ENCODE measurements at regions not wholly inside any gene's neighbourhood (a gene's known extent, or its start where the extent isn't known, plus 50 kb on each side); places are given as distances from the start of the nearest gene placed in this dataset.

- TF ChIP-seq, protein P1, sequence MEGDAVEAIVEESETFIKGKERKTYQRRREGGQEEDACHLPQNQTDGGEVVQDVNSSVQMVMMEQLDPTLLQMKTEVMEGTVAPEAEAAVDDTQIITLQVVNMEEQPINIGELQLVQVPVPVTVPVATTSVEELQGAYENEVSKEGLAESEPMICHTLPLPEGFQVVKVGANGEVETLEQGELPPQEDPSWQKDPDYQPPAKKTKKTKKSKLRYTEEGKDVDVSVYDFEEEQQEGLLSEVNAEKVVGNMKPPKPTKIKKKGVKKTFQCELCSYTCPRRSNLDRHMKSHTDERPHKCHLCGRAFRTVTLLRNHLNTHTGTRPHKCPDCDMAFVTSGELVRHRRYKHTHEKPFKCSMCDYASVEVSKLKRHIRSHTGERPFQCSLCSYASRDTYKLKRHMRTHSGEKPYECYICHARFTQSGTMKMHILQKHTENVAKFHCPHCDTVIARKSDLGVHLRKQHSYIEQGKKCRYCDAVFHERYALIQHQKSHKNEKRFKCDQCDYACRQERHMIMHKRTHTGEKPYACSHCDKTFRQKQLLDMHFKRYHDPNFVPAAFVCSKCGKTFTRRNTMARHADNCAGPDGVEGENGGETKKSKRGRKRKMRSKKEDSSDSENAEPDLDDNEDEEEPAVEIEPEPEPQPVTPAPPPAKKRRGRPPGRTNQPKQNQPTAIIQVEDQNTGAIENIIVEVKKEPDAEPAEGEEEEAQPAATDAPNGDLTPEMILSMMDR (IDR thresholded peaks at IDR 0.05; ENCODE audit: low read depth, low read length, missing control alignments): no peak
- no peak overlapping the region for H3K4me3 ChIP-seq (replicated peaks; ENCODE audit: low read depth, low read length)
- no peak for DNase-seq (ENCODE audit: extremely low read depth, low read depth)
Observed at GRCh38 chr1:38244218-38244845, 197.7 kb upstream of the POU3F1 start.

- no peak for DNase-seq (ENCODE audit: extremely low read depth, low read depth)
- no peak overlapping the region for H3K4me3 ChIP-seq (replicated peaks; ENCODE audit: low read depth, low read length)
- TF ChIP-seq, protein P1 (IDR thresholded peaks at IDR 0.05; ENCODE audit: low read depth, low read length, missing control alignments): no peak
Observed at GRCh38 chr1:38243106-38243505, 196.5 kb upstream of the POU3F1 start.

DNA sequence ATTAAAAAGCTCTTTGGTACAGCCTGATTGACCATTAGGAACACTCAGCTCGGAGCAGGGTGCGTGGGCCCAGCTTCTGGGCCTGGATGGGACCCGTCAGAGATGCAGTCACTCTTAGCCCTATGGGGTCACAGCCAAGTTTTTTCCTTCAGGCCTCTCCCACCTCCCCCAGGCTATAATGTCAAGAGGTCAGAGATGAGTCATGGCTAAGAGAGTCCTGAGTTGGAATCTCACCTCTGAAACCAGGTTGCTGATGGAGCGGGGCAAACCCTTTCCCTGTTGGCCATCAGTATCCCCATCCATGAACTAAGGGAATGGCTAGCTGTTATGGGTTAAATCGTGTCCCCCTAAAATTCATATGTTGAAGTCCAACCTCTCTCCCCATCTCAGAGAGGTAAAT is 195.9 kb upstream of the POU3F1 start:
- no peak overlapping the region for H3K4me3 ChIP-seq (replicated peaks; ENCODE audit: low read depth, low read length)
- DNase-seq (ENCODE audit: extremely low read depth, low read depth): no peak
- TF ChIP-seq, protein P1 (IDR thresholded peaks at IDR 0.05; ENCODE audit: low read depth, low read length, missing control alignments): no peak

- TF ChIP-seq, protein P1 (IDR thresholded peaks at IDR 0.05; ENCODE audit: low read depth, low read length, missing control alignments): no peak
Observed at GRCh38 chr1:38241594-38242334, 195.2 kb upstream of the POU3F1 start.

GRCh38 chr1:38240618-38241017 is 194.0 kb upstream of the POU3F1 start:
- DNase-seq (ENCODE audit: extremely low read depth, low read depth): no peak
- TF ChIP-seq, protein P1 (IDR thresholded peaks at IDR 0.05; ENCODE audit: low read depth, low read length, missing control alignments): no peak
- H3K4me3 ChIP-seq (replicated peaks; ENCODE audit: low read depth, low read length): no peak overlapping the region

More at GRCh38 chr1:38241594-38242334, 195.2 kb upstream of the POU3F1 start:
- no peak overlapping the region for H3K4me3 ChIP-seq (replicated peaks; ENCODE audit: low read depth, low read length)
- no peak for DNase-seq (ENCODE audit: extremely low read depth, low read depth)

GRCh38 chr1:38239258-38239835 is 192.8 kb upstream of the POU3F1 start:
- TF ChIP-seq, protein P1 (IDR thresholded peaks at IDR 0.05; ENCODE audit: low read depth, low read length, missing control alignments): no peak
- no peak for DNase-seq (ENCODE audit: extremely low read depth, low read depth)
- no peak overlapping the region for H3K4me3 ChIP-seq (replicated peaks; ENCODE audit: low read depth, low read length)
